ENCODE measurements at regions not wholly inside any gene's neighbourhood (a gene's known extent, or its start where the extent isn't known, plus 50 kb on each side); places are given as distances from the start of the nearest gene placed in this dataset.

- DNase-seq (ENCODE audit: low spot score): no peak
- in situ Hi-C loops (cut with MboI; ENCODE audit: low pct_unique_long_range_greater_than_20kb, low sequenced_read_pairs, unreplicated experiment): no loop called here
- TF ChIP-seq CTCF (IDR thresholded peaks at IDR 0.05; ENCODE audit: extremely low read depth, insufficient read depth, missing control alignments): peak; percentile 12
Observed at GRCh38 chr2:9736021-9736420, 105.2 kb upstream of the YWHAQ start.

- in situ Hi-C loops (cut with MboI; ENCODE audit: low pct_unique_long_range_greater_than_20kb, low sequenced_read_pairs, unreplicated experiment): no loop called here
- peak; percentile 52 for TF ChIP-seq CTCF (IDR thresholded peaks at IDR 0.05; ENCODE audit: extremely low read depth, insufficient read depth, missing control alignments)
- DNase-seq (ENCODE audit: low spot score): peak; percentile 67
Observed at GRCh38 chr2:9737053-9737875, 106.0 kb upstream of the TAF1B start.

DNA sequence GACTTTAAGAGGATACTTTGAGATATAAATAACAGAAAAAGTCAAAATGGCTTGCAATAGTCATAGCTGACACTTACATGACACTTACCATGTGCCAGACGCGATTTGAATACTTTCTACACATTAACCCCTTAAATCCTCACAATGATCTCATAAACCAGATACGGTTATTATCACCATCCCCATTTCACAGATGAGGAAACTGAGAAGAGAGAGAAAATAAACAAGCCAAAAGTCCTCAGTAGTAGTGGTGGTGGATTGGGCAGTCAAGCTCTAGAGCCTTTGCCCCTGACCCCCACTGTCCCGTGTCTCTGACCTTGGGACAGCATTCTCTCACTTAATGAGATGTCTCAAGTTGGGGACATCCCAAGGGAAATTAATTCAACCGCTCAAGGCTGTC is 105.2 kb upstream of the TAF1B start:
- in situ Hi-C loops (cut with MboI; ENCODE audit: low pct_unique_long_range_greater_than_20kb, low sequenced_read_pairs, unreplicated experiment): no loop called here
- DNase-seq (ENCODE audit: low spot score): no peak
- no peak for TF ChIP-seq CTCF (IDR thresholded peaks at IDR 0.05; ENCODE audit: extremely low read depth, insufficient read depth, missing control alignments)

GRCh38 chr2:9738535-9739496 is 104.5 kb upstream of the TAF1B start:
- in situ Hi-C loops (cut with MboI; ENCODE audit: low pct_unique_long_range_greater_than_20kb, low sequenced_read_pairs, unreplicated experiment): no loop called here
- DNase-seq (ENCODE audit: low spot score): peak; percentile 40
- TF ChIP-seq CTCF (IDR thresholded peaks at IDR 0.05; ENCODE audit: extremely low read depth, insufficient read depth, missing control alignments): no peak

GRCh38 chr2:9739531-9739964 is 103.7 kb upstream of the TAF1B start:
- in situ Hi-C loops (cut with MboI; ENCODE audit: low pct_unique_long_range_greater_than_20kb, low sequenced_read_pairs, unreplicated experiment): no loop called here
- no peak for TF ChIP-seq CTCF (IDR thresholded peaks at IDR 0.05; ENCODE audit: extremely low read depth, insufficient read depth, missing control alignments)
- DNase-seq (ENCODE audit: low spot score): no peak

DNA sequence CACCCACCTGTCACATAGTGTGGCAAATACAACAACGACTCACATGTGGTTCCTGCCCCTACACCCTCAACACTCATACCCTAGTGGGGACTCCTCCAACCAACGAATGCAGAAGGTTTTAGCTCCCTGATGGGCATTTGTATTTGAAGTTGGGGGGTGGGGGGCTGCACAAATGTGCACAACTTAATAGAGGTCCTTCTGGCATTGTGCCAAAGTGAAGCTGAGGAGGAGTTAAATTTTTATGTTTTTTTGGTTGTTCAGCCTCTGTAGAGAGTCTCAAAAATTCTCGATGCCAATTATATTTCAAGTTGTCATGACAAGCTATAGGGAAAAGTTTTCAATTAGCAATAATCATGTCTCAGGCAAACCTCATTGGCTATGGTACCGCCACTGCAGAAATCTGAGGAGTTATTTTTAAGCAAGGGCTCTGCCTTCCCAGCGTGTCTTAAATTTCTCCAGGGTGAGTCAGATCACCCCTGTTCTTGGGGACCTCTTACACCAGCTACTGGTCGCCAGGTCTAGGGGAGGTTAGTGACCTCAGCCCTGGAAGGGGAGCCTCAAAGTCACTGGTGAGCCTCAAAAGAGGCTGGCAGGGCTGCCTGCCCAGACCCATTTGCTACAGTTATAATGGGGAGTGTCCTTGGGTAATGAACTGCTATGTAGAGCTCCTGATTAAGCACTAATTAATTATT is 102.7 kb upstream of the TAF1B start:
- in situ Hi-C loops (cut with MboI; ENCODE audit: low pct_unique_long_range_greater_than_20kb, low sequenced_read_pairs, unreplicated experiment): no loop called here
- no peak for TF ChIP-seq CTCF (IDR thresholded peaks at IDR 0.05; ENCODE audit: extremely low read depth, insufficient read depth, missing control alignments)
- no peak for DNase-seq (ENCODE audit: low spot score)
